GM19351 (cell line): ENCODE measurements at regions not wholly inside any gene's neighbourhood (a gene's known extent, or its start where the extent isn't known, plus 50 kb on each side); places are given as distances from the start of the nearest gene placed in this dataset.

ENCODE experiments used
- ATAC-seq: cut with Tn5 transposase; IDR thresholded peaks from one replicate; pipeline ENCODE4 v1.9.1; 2021; ENCODE audit warnings: mild to moderate bottlenecking, moderate library complexity; ENCODE audit not compliant: unreplicated experiment

DNA sequence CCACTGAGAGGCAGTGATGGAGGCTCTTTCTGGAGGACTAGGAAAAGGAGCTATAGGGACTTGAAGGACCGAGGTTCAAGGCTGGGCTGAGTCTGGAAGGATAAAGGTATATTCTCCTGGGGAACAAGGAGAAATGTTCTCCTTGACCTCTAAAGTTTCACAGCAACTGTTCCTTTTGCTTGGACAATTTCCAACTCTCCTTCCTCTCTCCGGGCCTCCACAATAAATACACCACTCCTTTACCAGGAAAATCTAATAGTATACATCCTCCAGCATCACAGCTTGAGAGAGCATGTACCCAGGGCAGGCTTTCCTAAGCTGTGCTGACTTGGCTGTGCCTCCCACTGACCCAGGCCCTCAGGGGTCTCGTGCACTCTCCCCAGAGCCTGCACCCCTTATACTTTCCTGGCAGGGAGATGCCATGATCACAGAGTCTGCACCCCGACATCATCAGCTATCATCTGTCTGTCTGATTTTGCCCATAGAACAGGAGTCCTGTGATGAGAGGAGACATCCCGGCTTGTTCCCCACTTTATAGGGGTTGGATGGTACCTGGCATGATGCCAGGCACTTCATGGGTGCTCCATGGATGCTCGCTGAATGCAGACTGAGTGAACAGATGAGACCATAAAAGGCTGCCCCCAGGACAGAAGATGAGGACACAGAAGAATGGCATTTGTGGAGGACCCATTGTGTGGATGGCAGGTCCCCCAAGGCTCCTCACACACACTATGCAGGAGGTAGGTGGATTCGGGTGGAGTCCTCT, 582.6 kb upstream of the CDH5 start:
- ATAC-seq = no peak

GRCh38 chr16:65782611-65783600, 583.6 kb upstream of the CDH5 start:
- ATAC-seq = no peak

DNA sequence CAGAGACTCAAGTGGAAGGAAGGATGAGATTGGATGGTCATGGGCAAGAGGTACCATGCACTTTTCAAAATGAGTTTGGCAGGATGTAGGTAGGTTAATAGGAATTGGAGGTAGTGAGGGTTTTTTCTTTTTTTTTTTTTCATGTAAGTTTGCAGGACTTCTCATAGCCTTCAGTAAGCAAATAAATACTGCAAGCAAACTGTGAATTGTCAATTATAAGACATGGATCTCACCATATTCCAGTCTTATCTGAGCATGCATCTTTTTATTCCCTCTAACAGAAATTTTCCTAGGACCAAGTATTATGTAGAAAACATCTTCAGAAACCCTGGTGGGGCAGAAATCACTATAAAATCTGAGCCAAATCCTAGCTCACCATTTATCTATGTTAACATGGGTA, 584.6 kb upstream of the CDH5 start:
- no peak for ATAC-seq

DNA sequence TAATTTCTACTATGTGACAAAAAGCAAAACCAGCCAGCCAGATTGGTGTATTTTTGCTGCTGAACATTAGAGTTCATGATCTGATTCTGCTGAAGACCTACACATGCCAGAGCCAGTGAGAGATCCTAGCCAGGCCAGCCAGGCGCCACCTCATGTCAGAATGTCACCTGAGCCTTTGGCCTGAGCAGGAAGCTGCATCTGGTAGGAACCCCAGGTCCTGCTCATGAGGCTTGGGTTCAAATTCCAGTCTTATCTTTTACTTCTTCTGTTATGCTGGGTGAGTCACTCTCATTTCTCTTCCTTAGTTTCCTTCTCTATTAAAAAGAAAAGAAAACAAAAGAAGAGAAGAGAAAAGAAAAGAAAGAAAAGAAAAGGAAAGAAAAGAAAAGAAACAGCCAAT, 585.1 kb upstream of the CDH5 start:
- no peak for ATAC-seq

DNA sequence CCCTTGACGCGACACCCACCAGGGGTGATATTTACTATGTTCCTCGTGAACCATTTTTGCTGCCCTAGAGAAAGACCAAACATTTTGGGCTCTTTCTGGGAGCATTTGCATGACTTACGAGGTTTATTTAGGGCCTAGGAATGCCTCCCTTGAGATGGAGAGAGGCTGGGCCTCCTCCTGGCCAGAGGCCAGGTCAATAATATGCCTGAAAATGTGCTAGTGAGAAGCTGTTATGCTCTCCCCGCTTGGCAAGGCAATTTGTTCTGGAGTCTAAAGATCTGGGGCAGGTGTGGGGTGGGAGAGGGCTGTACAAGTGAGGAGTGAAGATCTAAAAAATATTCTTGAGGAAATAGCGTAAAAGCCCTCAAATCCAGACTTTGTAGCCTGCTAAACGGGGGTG, 587.3 kb upstream of the CDH5 start:
- ATAC-seq = no peak

DNA sequence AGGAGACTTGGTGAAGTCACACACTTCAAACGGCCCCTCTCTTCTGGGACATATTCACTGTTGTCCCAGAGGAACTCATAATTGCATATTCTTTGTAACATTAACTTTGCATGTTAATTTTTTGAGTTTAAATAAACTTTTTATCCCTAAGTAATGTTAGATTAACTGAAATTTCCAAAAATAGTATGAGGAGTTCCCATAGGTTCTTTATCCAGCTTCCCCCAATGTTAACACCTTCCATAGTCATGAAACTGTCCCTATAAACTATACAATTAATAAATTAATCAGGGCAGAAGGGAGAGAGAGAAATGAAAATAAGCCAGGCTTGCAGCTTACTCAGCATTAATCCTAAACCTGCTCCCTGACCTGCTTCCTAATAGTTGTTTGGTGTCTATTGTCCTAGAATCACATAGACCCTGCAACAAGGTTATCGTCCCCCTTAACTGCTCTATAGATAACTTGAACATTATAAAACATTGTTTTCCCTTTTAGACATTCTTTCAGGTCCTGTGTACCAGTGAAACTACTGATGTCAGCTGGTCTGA, 589.8 kb upstream of the CDH5 start:
- ATAC-seq = no peak

DNA sequence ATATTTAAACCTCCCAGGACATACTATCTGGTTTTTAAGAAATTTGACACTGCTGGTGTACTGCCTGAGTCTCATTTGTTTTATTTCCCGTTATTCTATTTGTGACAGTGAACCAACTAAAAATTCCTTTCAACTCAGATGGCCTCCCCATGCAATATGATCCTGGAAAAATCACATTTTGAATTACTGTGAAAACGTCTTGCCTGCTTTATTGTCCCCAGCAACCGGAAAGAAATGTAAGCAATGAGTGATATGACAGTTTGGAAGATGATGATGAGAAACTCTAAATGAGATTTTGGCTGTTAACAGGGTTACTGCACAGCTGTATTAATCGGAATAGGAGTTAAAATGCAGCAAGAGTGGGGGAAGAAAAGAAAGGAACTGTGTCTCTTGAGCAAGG, 590.7 kb upstream of the CDH5 start:
- no peak for ATAC-seq

- ATAC-seq = no peak
Measured at GRCh38 chr16:65774350-65774749, 592.1 kb upstream of the CDH5 start.

DNA sequence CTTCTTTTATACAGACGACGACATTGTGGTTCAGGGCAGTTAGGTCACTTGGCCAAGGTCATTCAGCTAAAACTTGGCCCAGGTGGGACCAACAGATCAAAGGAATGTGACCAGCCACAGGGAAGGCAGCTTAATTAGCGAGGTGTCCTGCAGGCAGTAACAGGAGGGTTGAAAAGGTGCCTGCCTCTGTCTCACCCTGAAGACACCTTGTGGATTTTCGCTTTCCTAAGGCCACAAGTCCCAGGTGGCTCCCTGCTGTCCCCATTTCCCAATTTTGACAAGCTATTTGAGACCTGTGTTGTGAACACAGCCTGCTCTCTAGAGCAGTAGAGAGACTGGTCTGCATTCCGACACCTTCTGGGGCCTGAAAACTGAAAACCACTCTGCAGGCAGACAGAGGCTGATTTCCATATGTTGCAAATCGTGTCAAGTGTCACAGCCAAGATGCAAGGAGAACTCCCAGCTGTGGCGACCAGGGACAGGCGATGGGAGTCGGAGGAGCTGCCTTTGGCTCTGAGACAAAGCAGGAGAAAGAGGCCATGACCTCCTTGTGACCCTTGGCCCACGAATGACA, 593.1 kb upstream of the CDH5 start:
- ATAC-seq = no peak

- ATAC-seq = no peak
Measured at GRCh38 chr16:65772134-65772732, 594.3 kb upstream of the CDH5 start.

GRCh38 chr16:65771707-65772106, 594.8 kb upstream of the CDH5 start:
- ATAC-seq = no peak

GRCh38 chr16:65770752-65771151, 595.7 kb upstream of the CDH5 start:
- no peak for ATAC-seq

DNA sequence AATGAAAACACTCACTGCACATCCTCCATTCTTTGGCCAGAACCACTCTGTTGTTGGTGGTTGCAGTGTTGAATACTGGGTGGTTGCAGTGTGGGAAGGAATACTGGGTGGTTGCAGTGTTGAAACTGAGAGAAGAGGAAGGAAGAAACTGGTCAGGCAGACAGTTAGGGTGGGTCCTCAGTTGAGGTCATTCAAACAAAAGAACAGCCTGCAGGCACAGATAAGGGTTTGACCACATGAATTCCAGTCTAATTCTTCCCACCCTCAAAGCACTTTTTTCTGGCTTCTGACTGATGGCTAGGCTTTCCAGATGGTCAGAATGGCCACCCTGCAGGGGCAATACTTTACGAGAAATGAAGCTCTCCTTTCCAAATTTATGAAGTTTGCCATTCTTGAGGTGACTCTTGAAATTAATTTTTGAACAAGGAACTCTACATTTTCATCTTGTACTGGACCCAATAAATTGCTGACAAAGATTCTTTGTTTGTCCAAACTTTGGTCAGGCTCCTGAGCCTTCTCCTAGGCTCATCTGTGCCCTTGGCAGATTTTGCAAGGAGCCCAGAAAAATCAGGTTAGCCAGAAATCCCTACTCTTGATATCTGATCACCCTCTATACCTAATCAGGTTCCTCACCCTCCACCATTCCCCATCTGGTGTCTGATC, 596.6 kb upstream of the CDH5 start:
- ATAC-seq = no peak

DNA sequence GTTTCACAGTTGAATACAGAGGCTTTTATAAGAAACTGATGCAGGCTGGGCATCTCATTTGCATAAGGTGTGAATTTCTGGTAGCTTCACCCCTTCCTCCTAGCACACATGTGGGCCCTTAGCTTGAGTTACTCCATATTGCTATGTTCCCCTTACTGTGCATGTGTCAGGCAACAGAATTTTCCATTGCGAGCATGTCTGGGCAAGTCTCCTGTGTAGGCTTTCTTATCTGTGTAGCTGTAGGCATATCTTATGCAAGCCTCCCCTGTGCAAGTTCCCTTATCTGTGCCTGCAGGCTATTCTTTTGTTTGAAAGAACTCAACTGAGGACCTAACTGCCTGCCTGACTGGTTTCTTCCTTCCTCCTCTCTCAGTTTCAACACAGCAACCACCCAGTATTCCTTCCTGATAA, 597.4 kb upstream of the CDH5 start:
- ATAC-seq = no peak

GRCh38 chr16:65767125-65767524, 599.4 kb upstream of the CDH5 start:
- no peak for ATAC-seq

DNA sequence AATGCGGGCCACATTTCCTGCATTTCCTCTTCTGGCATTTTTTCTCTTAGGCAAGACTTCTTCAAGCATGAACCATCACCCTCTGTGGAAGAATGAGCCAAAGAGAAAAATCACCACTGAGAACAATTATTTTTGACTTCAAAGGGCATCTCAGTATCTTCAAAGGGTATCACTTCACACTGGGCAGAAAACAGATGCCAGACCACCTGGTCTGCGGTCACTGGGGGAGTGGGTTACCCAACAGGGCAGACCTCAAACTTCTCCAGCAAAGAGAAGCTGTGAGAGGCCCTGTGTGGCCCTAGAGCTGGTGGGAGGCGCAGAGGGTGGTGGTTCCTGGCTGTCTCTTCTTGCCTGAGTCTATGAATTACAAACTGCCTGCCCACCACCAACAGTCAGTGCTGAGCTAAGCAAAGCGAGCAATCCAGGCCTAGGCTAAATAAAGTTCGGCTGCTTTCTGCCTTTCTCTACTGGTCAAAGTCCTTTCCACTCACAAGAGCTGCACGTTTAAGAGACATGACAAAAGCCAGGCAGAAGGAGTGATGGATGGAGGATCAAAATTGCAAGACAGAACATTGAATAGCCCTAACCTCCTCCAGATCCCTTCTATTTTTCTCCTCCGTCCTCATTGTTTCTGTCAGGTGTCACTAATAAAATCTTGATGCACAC, 602.7 kb upstream of the CDH5 start:
- no peak for ATAC-seq

GRCh38 chr16:65760874-65761273, 605.6 kb upstream of the CDH5 start:
- ATAC-seq = no peak

GRCh38 chr16:65758620-65759019, 607.9 kb upstream of the CDH5 start:
- no peak for ATAC-seq

- no peak for ATAC-seq
Measured at GRCh38 chr16:65757064-65757463, 609.4 kb upstream of the CDH5 start.

DNA sequence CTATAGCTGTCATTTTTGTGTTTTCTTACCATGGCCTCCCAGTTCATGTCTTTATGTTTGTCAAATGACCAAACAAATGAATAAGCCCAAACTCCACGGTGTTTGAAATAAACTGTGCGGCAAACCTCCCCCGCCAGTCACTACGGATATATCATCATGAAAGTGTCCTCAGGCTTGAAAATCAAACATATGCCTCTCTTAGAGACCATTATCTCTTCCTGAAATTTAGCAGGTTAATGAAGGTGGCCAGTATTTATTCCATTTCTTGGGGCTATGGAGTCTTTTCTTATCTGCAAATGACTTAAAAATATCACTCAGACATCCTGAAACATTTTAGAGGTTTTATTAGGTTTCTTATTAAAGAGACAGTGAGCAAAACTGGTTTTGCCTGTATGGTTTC, 610.3 kb upstream of the CDH5 start:
- ATAC-seq = no peak
